BJ (cell line): ENCODE measurements at regions not wholly inside any gene's neighbourhood (a gene's known extent, or its start where the extent isn't known, plus 50 kb on each side); places are given as distances from the start of the nearest gene placed in this dataset.

Experiments
- CTCF ChIA-PET: fragments of 350-600 bp; formaldehyde crosslinking; extraction: SDS; loops from one replicate; lab custom pipeline; 2021; ENCODE audit warnings: antibody characterized with exemption, inconsistent platforms; lab: Yijun Ruan, JAX
- POLR2A ChIA-PET: fragments of 300-600 bp; sonication (Branson Sonifier 250); formaldehyde crosslinking; extraction: SDS; loops from one replicate; lab custom pipeline; 2021; ENCODE audit warnings: antibody characterized with exemption; lab: Charles Lee
- DNase-seq: peaks from one replicate; pipeline ENCODE4 v3.0.0-alpha.2; 2011; ENCODE audit warnings: low read depth
- H3K27me3 ChIP-seq: 2 replicates; pipeline ENCODE4 v1.6.0; 2011; ENCODE audit warnings: low read length; ENCODE audit not compliant: control insufficient read depth, insufficient read depth
- H3K36me3 ChIP-seq: 2 replicates; pipeline ENCODE4 v1.5.1; 2011; ENCODE audit warnings: low read length; ENCODE audit not compliant: control insufficient read depth, insufficient read depth
- H3K4me3 ChIP-seq: 2 replicates; pipeline ENCODE4 v1.5.1; 2011; ENCODE audit warnings: low read depth, mild to moderate bottlenecking, control low read depth, low read length
- TF ChIP-seq, protein P1 (sequence below): IDR thresholded peaks from 2 replicates; pipeline ENCODE4 v1.5.1; 2011; ENCODE audit warnings: low read depth, mild to moderate bottlenecking, control low read depth, inconsistent platforms, low read length, moderate library complexity; ENCODE audit not compliant: insufficient read depth

DNA sequence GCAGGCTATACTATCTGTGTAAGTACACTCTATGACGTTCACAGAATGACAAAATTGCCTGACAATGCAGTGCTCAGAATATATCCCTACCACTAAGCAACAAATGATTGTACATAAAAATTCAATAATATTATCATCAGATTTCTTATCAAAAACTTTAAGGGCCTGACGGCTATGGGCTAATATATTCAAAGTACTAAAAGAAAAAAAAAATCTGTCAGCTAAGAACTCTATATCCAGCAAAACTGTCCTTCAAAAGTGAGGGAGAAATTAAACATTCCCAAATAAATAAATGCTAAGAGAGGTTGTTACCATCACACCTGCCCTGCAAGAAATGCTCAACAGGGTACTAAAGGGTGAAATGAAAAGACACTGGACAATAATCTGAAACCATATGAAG lies 127.3 kb downstream of the TM2D1 start:
- TF ChIP-seq, protein P1, sequence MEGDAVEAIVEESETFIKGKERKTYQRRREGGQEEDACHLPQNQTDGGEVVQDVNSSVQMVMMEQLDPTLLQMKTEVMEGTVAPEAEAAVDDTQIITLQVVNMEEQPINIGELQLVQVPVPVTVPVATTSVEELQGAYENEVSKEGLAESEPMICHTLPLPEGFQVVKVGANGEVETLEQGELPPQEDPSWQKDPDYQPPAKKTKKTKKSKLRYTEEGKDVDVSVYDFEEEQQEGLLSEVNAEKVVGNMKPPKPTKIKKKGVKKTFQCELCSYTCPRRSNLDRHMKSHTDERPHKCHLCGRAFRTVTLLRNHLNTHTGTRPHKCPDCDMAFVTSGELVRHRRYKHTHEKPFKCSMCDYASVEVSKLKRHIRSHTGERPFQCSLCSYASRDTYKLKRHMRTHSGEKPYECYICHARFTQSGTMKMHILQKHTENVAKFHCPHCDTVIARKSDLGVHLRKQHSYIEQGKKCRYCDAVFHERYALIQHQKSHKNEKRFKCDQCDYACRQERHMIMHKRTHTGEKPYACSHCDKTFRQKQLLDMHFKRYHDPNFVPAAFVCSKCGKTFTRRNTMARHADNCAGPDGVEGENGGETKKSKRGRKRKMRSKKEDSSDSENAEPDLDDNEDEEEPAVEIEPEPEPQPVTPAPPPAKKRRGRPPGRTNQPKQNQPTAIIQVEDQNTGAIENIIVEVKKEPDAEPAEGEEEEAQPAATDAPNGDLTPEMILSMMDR = no peak
- H3K36me3 ChIP-seq = no peaks in the 10 kb centered on the region
- ChIA-PET POLR2A (interaction anchor here (0.6 kb wide), 1 partner anchor 112 kb away, joined by 3 read pairs; no protein-coding TSS in a partner anchor), CTCF (interaction anchor here (2.6 kb wide), 1 partner anchor 9 kb away, joined by 6 read pairs; no protein-coding TSS in a partner anchor)
- no peak overlapping the region for H3K4me3 ChIP-seq
- no peaks in the 10 kb centered on the region for H3K27me3 ChIP-seq
- DNase-seq = no peak

DNA sequence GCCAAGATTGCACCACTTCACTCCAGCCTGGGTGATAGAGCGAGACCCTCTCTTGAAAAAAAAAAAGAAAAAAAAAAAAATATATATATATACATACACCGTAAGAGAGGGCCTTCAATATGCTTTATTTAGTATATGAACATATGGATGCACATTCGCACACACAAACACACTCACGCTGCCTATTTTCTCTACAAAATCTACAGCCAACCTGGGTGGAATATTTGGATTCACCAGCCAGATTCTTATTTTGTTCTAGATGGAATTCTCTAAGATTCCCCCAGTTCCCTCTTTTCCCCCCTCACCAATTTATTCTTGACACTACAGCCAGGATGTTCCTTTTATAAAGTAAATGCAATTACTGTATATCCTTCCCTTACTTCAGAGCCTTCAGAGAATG lies 131.6 kb downstream of the TM2D1 start:
- ChIA-PET POLR2A (no interaction called here), CTCF (interaction anchor here (0.8 kb wide), 1 partner anchor 224 kb away, joined by 3 read pairs; no protein-coding TSS in a partner anchor)
- TF ChIP-seq, protein P1 = no peak

DNA sequence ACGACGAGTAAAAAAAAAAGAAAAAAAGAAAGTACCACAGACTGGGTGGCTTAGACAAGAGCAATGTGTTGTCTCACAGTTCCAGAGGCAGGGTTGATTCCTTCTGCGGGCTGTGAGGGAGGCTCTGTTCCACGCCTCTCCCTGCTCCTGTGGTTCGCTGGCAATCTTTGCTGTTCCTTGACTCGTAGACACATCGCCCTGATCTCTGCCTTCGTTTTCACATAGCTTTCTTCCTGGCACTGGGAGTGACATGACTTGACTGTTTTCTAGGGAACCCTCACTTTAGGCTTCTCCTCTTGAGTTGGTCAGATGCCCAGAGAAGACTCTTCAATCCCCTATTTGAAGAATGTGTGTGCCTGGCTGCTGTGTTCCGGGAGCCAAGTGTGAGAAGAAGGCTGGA lies 133.6 kb downstream of the TM2D1 start:
- TF ChIP-seq, protein P1 = no peak
- no peak overlapping the region for H3K4me3 ChIP-seq
- POLR2A ChIA-PET = no interaction called here

More for the DNA sequence above, 131.6 kb downstream of the TM2D1 start:
- Histone ChIP-seq H3K27me3 (no peaks in the 10 kb centered on the region), H3K4me3 (no peak overlapping the region), H3K36me3 (no peaks in the 10 kb centered on the region)
- DNase-seq = no peak

DNA sequence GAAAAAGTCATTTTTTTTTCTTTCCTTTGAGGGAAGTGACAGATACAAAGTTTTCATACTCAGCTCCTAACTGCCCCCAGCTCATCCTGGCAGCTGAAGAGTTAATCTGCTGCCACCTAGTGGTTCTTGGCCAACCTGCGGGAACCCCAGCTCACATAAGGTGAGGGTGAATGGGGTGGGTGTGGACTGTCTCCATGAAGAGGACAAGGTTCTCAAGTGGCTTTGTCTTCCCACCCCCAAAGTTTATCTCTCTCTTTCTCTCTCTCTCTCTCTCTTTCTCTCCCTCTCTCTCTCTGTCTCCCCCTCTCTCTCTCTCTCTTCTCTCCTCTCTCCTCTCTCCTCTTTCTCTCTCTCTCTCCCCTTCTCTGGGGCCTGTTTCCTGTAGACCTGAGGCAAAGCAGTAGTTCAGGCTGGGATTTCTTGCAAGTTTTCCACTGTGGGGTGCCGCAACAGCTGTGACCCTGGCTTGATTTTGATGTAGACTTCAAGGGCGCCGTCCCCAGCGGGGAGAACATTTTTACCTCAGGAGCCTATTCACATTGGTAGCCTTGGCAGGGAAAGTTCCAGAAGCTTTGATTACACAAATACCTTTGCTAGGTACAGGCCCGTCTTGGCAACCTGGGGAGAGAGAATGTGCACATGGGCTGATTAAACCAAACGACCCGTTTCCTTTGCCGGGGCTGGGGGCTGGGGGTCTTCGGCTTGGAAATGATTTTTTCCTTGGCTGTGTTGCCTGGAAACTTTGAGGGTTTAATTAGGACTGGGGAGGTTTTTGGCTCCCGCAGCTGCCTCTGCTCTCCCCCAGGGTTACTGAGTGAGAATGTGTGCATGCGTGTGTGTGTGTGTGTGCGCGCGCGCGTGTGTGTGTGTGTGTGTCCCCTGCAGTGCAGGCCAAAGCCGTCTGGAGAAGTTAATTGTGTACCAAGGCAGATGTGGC lies 135.9 kb downstream of the TM2D1 start:
- CTCF ChIA-PET = interaction anchor here (0.7 to 2.6 kb wide), 17 partner anchors 9 to 568 kb away, joined by 3 to 11 read pairs (median 4); no protein-coding TSS in a partner anchor
- POLR2A ChIA-PET = no interaction called here
- TF ChIP-seq, protein P1 = peak; percentile 80

More for the DNA sequence above, 133.6 kb downstream of the TM2D1 start:
- no peak for DNase-seq
- CTCF ChIA-PET = no interaction called here
- H3K36me3 ChIP-seq = no peaks in the 10 kb centered on the region
- H3K27me3 ChIP-seq = no peaks in the 10 kb centered on the region

GRCh38 chr1:61585714-61586113 lies 139.2 kb downstream of the TM2D1 start:
- Histone ChIP-seq H3K36me3 (no peaks in the 10 kb centered on the region), H3K4me3 (no peak overlapping the region), H3K27me3 (0 out of 2 replicates have a peak, but pooled peaks cover 1% of the 10 kb centered on the region)
- TF ChIP-seq, protein P1 = no peak
- ChIA-PET POLR2A (no interaction called here), CTCF (interaction anchor here (1.2 to 1.7 kb wide), 2 partner anchors 46 to 248 kb away, joined by 3 to 5 read pairs; no protein-coding TSS in a partner anchor)
- no peak for DNase-seq

More for the DNA sequence above, 135.9 kb downstream of the TM2D1 start:
- Histone ChIP-seq H3K36me3 (no peaks in the 10 kb centered on the region), H3K27me3 (0 out of 2 replicates have a peak, but pooled peaks cover 1% of the 10 kb centered on the region), H3K4me3 (no peak overlapping the region)
- no peak for DNase-seq
